GM21360 (cell line): ENCODE measurements at regions not wholly inside any gene's neighbourhood (a gene's known extent, or its start where the extent isn't known, plus 50 kb on each side); places are given as distances from the start of the nearest gene placed in this dataset.
"Not testable (repeated sequence)": the region's sequence is repeated elsewhere in the genome, so short reads cannot be mapped to it uniquely, and the experiment has no call there.

Experiments
- ATAC-seq: cut with Tn5 transposase; IDR thresholded peaks from one replicate; pipeline ENCODE4 v1.9.1; 2021; ENCODE audit warnings: mild to moderate bottlenecking, moderate library complexity; ENCODE audit not compliant: unreplicated experiment

- ATAC-seq: no peak
Observed at GRCh38 chr14:24744641-24745040, 110.7 kb upstream of the GZMB start.

GRCh38 chr14:24741871-24742270, 107.9 kb upstream of the GZMB start:
- ATAC-seq: no peak

- ATAC-seq: no peak
Observed at GRCh38 chr14:24735984-24736630, 102.1 kb upstream of the GZMB start.

GRCh38 chr14:24734917-24735500, 101.0 kb upstream of the GZMB start:
- no peak for ATAC-seq

GRCh38 chr14:24726480-24726879, 92.5 kb upstream of the GZMB start:
- ATAC-seq: no peak

GRCh38 chr14:24725311-24725710, 91.3 kb upstream of the GZMB start:
- ATAC-seq: no peak

- ATAC-seq: no peak
Observed at GRCh38 chr14:24721775-24722174, 87.8 kb upstream of the GZMB start.

- ATAC-seq: no peak
Observed at GRCh38 chr14:24715239-24715638, 81.2 kb upstream of the GZMB start.

- ATAC-seq: no peak
Observed at GRCh38 chr14:24713404-24713803, 79.4 kb upstream of the GZMB start.

- no peak for ATAC-seq
Observed at GRCh38 chr14:24712909-24713308, 78.9 kb upstream of the GZMB start.

- ATAC-seq: no peak
Observed at GRCh38 chr14:24712374-24712773, 78.4 kb upstream of the GZMB start.

GRCh38 chr14:24710403-24711112, 76.6 kb upstream of the GZMB start:
- ATAC-seq: peak; percentile 40

- ATAC-seq: no peak
Observed at GRCh38 chr14:24708684-24709083, 74.7 kb upstream of the GZMB start.

- ATAC-seq: no peak
Observed at GRCh38 chr14:24706351-24706750, 72.4 kb upstream of the GZMB start.

- ATAC-seq: peak; percentile 78
Observed at GRCh38 chr14:24705840-24706239, 71.8 kb upstream of the GZMB start.

GRCh38 chr14:24701062-24701461, 67.1 kb upstream of the GZMB start:
- ATAC-seq: no peak

GRCh38 chr14:24700511-24700910, 66.5 kb upstream of the GZMB start:
- ATAC-seq: no peak

- no peak for ATAC-seq
Observed at GRCh38 chr14:24699052-24699451, 65.1 kb upstream of the GZMB start.

- ATAC-seq: not testable (repeated sequence)
Observed at GRCh38 chr14:24696280-24696920, 62.4 kb upstream of the GZMB start.

GRCh38 chr14:24695265-24696241, 61.6 kb upstream of the GZMB start:
- ATAC-seq: no peak

GRCh38 chr14:24694680-24695079, 60.7 kb upstream of the GZMB start:
- no peak for ATAC-seq
